Hepatocyte (in vitro differentiated cells): ENCODE measurements at regions not wholly inside any gene's neighbourhood (a gene's known extent, or its start where the extent isn't known, plus 50 kb on each side); places are given as distances from the start of the nearest gene placed in this dataset.

Experiments
- DNase-seq: peaks from one replicate; pipeline ENCODE4 v3.0.0-alpha.2; 2016; ENCODE audit warnings: low spot score
- H2AFZ ChIP-seq: fragments of 200-600 bp; sonication (generic); 2 replicates; pipeline ENCODE4 v1.6.0; 2016; ENCODE audit warnings: antibody characterized with exemption, mild to moderate bottlenecking
- H3K27ac ChIP-seq: fragments of 200-600 bp; sonication (generic); 2 replicates; pipeline ENCODE4 v1.5.1; 2016; ENCODE audit warnings: mild to moderate bottlenecking
- H3K27me3 ChIP-seq: fragments of 200-600 bp; sonication (generic); 2 replicates; pipeline ENCODE4 v1.6.1; 2016
- H3K36me3 ChIP-seq: fragments of 200-600 bp; sonication (generic); replicated peaks from 2 replicates; pipeline ENCODE4 v1.5.1; 2016; ENCODE audit warnings: low read depth; ENCODE audit not compliant: insufficient read depth
- H3K4me1 ChIP-seq: fragments of 200-600 bp; sonication (generic); 2 replicates; pipeline ENCODE4 v1.5.1; 2016; ENCODE audit warnings: mild to moderate bottlenecking, moderate library complexity; ENCODE audit not compliant: insufficient read depth
- H3K4me2 ChIP-seq: fragments of 200-600 bp; sonication (generic); 2 replicates; pipeline ENCODE4 v1.6.0; 2016
- H3K4me3 ChIP-seq: fragments of 200-600 bp; sonication (generic); 2 replicates; pipeline ENCODE4 v1.5.1; 2016; ENCODE audit warnings: mild to moderate bottlenecking
- H3K79me2 ChIP-seq: fragments of 200-600 bp; sonication (generic); 2 replicates; pipeline ENCODE4 v1.6.0; 2017; ENCODE audit warnings: mild to moderate bottlenecking
- H3K9me2 ChIP-seq: fragments of 200-600 bp; sonication (generic); replicated peaks from 2 replicates; pipeline ENCODE4 v1.6.0; 2017; ENCODE audit warnings: mild to moderate bottlenecking; ENCODE audit not compliant: insufficient read depth
- H3K9me3 ChIP-seq: fragments of 200-600 bp; sonication (generic); 2 replicates; pipeline ENCODE4 v1.5.1; 2016; ENCODE audit warnings: low read depth, mild to moderate bottlenecking
- H4K20me1 ChIP-seq: fragments of 200-600 bp; sonication (generic); 2 replicates; pipeline ENCODE4 v1.6.0; 2016; ENCODE audit warnings: mild to moderate bottlenecking; ENCODE audit not compliant: insufficient read depth, poor library complexity, severe bottlenecking
- EZH2 ChIP-seq: fragments of 200-600 bp; sonication (generic); IDR thresholded peaks from 2 replicates; pipeline ENCODE4 v1.6.1; 2016; ENCODE audit warnings: antibody characterized with exemption, mild to moderate bottlenecking, borderline replicate concordance
- EZH2phosphoT487 ChIP-seq: fragments of 200-600 bp; sonication (generic); IDR thresholded peaks from one replicate; pipeline ENCODE4 v1.6.1; 2018; ENCODE audit warnings: antibody characterized with exemption, mild to moderate bottlenecking, low read depth, moderate library complexity; ENCODE audit not compliant: unreplicated experiment, severe bottlenecking
- WGBS: methylation state at CpG from one replicate; pipeline ENCODE4 v1.1.6; 2016; ENCODE audit warnings: low lambda C conversion rate; ENCODE audit errors: missing lambda C conversion rate; 5-methylcytosine and 5-hydroxymethylcytosine counted together
- TF ChIP-seq, protein P1 (sequence below): fragments of 200-600 bp; sonication (generic); IDR thresholded peaks from 2 replicates; pipeline ENCODE4 v1.5.1; 2016; ENCODE audit warnings: antibody characterized with exemption, mild to moderate bottlenecking; ENCODE audit not compliant: poor library complexity

DNA sequence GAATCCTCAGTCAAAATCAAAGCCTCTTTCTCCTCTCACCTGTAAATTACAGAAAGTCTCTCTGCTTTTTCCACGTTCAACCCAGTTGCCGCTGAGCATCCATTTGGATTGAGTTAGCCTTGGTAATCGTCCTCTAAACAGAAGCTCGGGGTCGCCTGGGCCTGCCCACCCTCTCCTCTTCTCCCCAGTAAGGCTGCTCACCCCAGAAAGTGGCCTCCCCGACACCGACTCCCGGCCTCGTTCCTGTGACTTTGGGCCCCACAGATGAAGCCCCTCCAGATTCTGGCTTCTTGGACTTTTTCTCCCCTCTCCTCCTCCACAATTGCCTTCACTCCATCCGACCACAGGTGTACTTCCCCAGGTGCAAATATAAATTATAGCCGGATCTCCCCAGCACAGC is 1500.0 kb downstream of the BRD1 start:
- WGBS = 86% methylated on average over 11 of the region's 11 CpGs

DNA sequence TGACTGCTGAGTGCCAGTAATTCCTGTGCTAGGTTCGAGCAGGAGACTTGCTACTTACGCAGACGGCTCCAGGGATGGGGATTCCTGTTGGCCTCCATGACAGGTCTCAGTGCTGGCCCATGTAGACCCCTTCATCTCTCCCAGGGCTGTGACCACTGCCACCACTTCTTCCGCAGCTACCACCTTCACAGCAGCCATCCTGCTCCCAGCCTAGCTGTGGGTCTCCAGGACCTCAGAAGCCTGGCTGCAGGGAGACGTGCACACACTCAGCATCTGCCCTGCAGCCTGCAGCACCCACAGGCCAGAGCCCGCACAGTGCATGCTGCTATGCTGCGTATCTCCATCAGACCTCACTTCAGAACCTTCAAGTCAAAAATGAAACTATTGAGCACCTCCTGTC is 1503.9 kb downstream of the BRD1 start:
- WGBS = 94% methylated on average over 7 of the region's 7 CpGs
- Histone ChIP-seq H3K4me1 (no peaks in the 10 kb centered on the region), H4K20me1 (no peaks in the 10 kb centered on the region), H3K79me2 (no peaks in the 10 kb centered on the region), H3K4me2 (no peak overlapping the region), H3K27ac (no peak overlapping the region), H3K9me2 (no peaks in the 10 kb centered on the region), H3K4me3 (no peak overlapping the region), H2AFZ (no peak overlapping the region), H3K9me3 (no peaks in the 10 kb centered on the region), H3K36me3 (no peaks in the 10 kb centered on the region), H3K27me3 (no peaks in the 10 kb centered on the region)
- DNase-seq = no peak
- TF ChIP-seq EZH2 (no peak), EZH2phosphoT487 (no peak)
- TF ChIP-seq, protein P1, sequence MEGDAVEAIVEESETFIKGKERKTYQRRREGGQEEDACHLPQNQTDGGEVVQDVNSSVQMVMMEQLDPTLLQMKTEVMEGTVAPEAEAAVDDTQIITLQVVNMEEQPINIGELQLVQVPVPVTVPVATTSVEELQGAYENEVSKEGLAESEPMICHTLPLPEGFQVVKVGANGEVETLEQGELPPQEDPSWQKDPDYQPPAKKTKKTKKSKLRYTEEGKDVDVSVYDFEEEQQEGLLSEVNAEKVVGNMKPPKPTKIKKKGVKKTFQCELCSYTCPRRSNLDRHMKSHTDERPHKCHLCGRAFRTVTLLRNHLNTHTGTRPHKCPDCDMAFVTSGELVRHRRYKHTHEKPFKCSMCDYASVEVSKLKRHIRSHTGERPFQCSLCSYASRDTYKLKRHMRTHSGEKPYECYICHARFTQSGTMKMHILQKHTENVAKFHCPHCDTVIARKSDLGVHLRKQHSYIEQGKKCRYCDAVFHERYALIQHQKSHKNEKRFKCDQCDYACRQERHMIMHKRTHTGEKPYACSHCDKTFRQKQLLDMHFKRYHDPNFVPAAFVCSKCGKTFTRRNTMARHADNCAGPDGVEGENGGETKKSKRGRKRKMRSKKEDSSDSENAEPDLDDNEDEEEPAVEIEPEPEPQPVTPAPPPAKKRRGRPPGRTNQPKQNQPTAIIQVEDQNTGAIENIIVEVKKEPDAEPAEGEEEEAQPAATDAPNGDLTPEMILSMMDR = no peak

More for the DNA sequence above, 1500.0 kb downstream of the BRD1 start:
- H3K4me2 ChIP-seq = no peak overlapping the region
- no peaks in the 10 kb centered on the region for H3K4me1 ChIP-seq
- no peaks in the 10 kb centered on the region for H3K27me3 ChIP-seq
- DNase-seq = no peak
- TF ChIP-seq EZH2 = no peak
- TF ChIP-seq EZH2phosphoT487 = no peak
- TF ChIP-seq, protein P1 = no peak
- H3K9me2 ChIP-seq = no peaks in the 10 kb centered on the region
- H3K36me3 ChIP-seq = no peaks in the 10 kb centered on the region
- H2AFZ ChIP-seq = no peak overlapping the region
- H3K79me2 ChIP-seq = no peaks in the 10 kb centered on the region
- H4K20me1 ChIP-seq = no peaks in the 10 kb centered on the region
- H3K4me3 ChIP-seq = no peak overlapping the region
- no peak overlapping the region for H3K27ac ChIP-seq
- no peaks in the 10 kb centered on the region for H3K9me3 ChIP-seq

DNA sequence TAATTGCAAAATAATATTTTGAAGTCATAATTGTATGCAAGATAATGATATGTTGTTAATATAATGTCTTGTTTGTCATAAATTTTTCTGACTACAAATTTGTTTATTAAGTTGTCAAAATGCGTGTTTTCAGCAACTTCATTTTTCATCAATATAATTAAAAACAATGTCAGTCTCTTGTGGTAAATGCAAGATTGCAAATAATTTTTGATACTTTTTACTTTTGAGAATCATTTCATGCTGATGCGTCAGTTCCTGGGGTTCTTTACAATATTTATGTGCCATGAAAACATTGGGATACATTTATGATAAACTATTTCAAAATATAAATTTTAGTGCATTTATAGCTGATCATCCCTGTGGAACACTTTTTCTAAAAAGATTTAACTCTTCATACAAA is 1504.8 kb downstream of the BRD1 start:
- Histone ChIP-seq H4K20me1 (no peaks in the 10 kb centered on the region), H2AFZ (no peak overlapping the region), H3K9me2 (no peaks in the 10 kb centered on the region), H3K27me3 (no peaks in the 10 kb centered on the region), H3K36me3 (no peaks in the 10 kb centered on the region), H3K27ac (no peak overlapping the region), H3K4me3 (no peak overlapping the region), H3K4me2 (no peak overlapping the region), H3K79me2 (no peaks in the 10 kb centered on the region), H3K9me3 (no peaks in the 10 kb centered on the region), H3K4me1 (no peaks in the 10 kb centered on the region)
- TF ChIP-seq EZH2 (no peak), EZH2phosphoT487 (no peak)
- TF ChIP-seq, protein P1 = no peak
- WGBS = 89% methylated on average over 2 of the region's 2 CpGs
- no peak for DNase-seq

DNA sequence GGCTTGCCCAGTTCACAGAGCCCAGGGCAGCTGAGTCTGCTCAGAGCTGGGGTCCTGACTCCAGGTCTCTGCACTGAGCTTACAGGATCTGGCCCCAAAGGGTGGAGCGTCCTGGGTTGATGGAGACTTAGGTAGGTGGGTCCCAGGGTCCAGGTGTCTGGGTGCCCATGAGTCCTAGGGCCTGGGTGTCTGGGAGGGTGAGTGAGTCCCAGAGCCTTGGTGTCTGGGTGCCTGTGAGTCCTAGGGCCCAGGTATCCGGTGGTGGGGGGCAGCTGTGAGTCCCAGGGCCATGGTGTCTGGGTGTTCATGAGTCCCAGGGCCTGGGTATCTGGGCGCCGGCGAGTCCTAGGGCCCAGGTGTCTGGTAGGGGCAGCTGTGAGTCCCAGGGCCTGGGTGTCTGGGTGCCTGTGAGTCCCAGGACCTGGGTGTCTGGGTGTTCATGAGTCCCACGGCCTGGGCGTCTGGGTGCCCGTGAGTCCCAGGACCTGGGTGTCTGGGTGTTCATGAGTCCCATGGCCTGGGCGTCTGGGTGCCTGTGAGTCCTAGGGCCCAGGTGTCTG is 1505.6 kb downstream of the BRD1 start:
- H3K4me1 ChIP-seq = no peaks in the 10 kb centered on the region
- no peaks in the 10 kb centered on the region for H3K36me3 ChIP-seq
- TF ChIP-seq EZH2 (no peak), EZH2phosphoT487 (no peak)
- TF ChIP-seq, protein P1 = no peak
- no peak overlapping the region for H3K4me2 ChIP-seq
- H3K27me3 ChIP-seq = no peaks in the 10 kb centered on the region
- no peaks in the 10 kb centered on the region for H3K9me2 ChIP-seq
- H3K4me3 ChIP-seq = no peak overlapping the region
- H3K9me3 ChIP-seq = no peaks in the 10 kb centered on the region
- WGBS = 81% methylated on average over 8 of the region's 9 CpGs
- no peak for DNase-seq
- H3K27ac ChIP-seq = no peak overlapping the region
- H4K20me1 ChIP-seq = no peaks in the 10 kb centered on the region
- H3K79me2 ChIP-seq = no peaks in the 10 kb centered on the region
- no peak overlapping the region for H2AFZ ChIP-seq
